MCF 10A (cell line): ENCODE measurements at regions not wholly inside any gene's neighbourhood (a gene's known extent, or its start where the extent isn't known, plus 50 kb on each side); places are given as distances from the start of the nearest gene placed in this dataset.

Experiments
- BruUV-seq: library from RNA; stranded (reverse); fragments of 400-500 nt; replicated peaks from 2 replicates; lab custom pipeline; 2021; lab: Mats Ljungman, UMichigan
- CTCF ChIA-PET: fragments of 300-600 bp; sonication (Branson Sonifier 250); formaldehyde crosslinking; extraction: SDS; loops from one replicate; lab custom pipeline; 2021; ENCODE audit warnings: antibody characterized with exemption, inconsistent platforms; lab: Yijun Ruan, JAX
- POLR2A ChIA-PET: fragments of 300-600, 350-650 bp; sonication (Branson Sonifier 250); formaldehyde crosslinking; extraction: SDS; loops from one replicate; lab custom pipeline; 2020; ENCODE audit warnings: antibody characterized with exemption, inconsistent platforms; lab: Yijun Ruan, JAX
- DNase-seq: peaks from one replicate; pipeline ENCODE4 v3.0.0-alpha.2; 2018; ENCODE audit not compliant: unreplicated experiment
- H3K27ac Mint-ChIP-seq: one replicate; pipeline ENCODE4 v1.8.0; 2022; ENCODE audit warnings: mild to moderate bottlenecking, low read depth, mixed read lengths; ENCODE audit not compliant: unreplicated experiment
- H3K27me3 Mint-ChIP-seq: one replicate; pipeline ENCODE4 v1.8.0; 2022; ENCODE audit warnings: mixed read lengths; ENCODE audit not compliant: insufficient read depth, unreplicated experiment
- H3K36me3 Mint-ChIP-seq: one replicate; pipeline ENCODE4 v1.8.0; 2022; ENCODE audit warnings: mild to moderate bottlenecking, moderate library complexity, mixed read lengths; ENCODE audit not compliant: insufficient read depth, unreplicated experiment
- H3K4me1 Mint-ChIP-seq: one replicate; pipeline ENCODE4 v1.8.0; 2022; ENCODE audit warnings: mixed read lengths; ENCODE audit not compliant: insufficient read depth, unreplicated experiment
- H3K4me3 Mint-ChIP-seq: one replicate; pipeline ENCODE4 v1.8.0; 2022; ENCODE audit warnings: mild to moderate bottlenecking, moderate library complexity, mixed read lengths; ENCODE audit not compliant: unreplicated experiment
- H3K9me3 Mint-ChIP-seq: one replicate; pipeline ENCODE4 v1.8.0; 2022; ENCODE audit warnings: mixed read lengths; ENCODE audit not compliant: unreplicated experiment
- CTCF ChIP-seq: fragments of 200-600 bp; IDR thresholded peaks from one replicate; pipeline ENCODE4 v1.8.0; 2022; ENCODE audit warnings: antibody characterized with exemption, mild to moderate bottlenecking; ENCODE audit not compliant: unreplicated experiment
- intact Hi-C: fragments of 100-400 bp; cut with micrococcal nuclease; formaldehyde crosslinking; loops from 2 replicates; pipeline ENCODE4 v1.14.1; 2022

GRCh38 chr2:238729261-238729935 is 118.5 kb upstream of the TWIST2 start:
- Mint-ChIP-seq H3K36me3 (no peaks in the 10 kb centered on the region), H3K27me3 (no peaks in the 10 kb centered on the region), H3K4me1 (peaks cover 42% of the 10 kb centered on the region), H3K4me3 (peak overlapping the region; percentile 28), H3K9me3 (no peaks in the 10 kb centered on the region), H3K27ac (peak overlapping the region; percentile 90)
- no TSS peak for BruUV-seq
- no peak for TF ChIP-seq CTCF
- CTCF ChIA-PET = interaction anchor here (0.7 to 2.6 kb wide), 5 partner anchors 9 to 119 kb away, joined by 3 to 18 read pairs (median 6); partner anchors contain the start of gene TWIST2
- intact Hi-C loops = loop anchor here (10.0 kb wide), 1 partner anchor 215 kb away; no protein-coding TSS in a partner anchor
- POLR2A ChIA-PET = interaction anchor here (0.7 to 3.5 kb wide), 15 partner anchors 9 to 439 kb away, joined by 3 to 40 read pairs (median 4); partner anchors contain the start of gene TWIST2
- DNase-seq = no peak

GRCh38 chr2:238730001-238730669 is 117.8 kb upstream of the TWIST2 start:
- peaks cover 42% of the 10 kb centered on the region for H3K4me1 Mint-ChIP-seq
- no peaks in the 10 kb centered on the region for H3K27me3 Mint-ChIP-seq
- peak overlapping the region; percentile 90 for H3K27ac Mint-ChIP-seq
- no peaks in the 10 kb centered on the region for H3K36me3 Mint-ChIP-seq
- DNase-seq = no peak
- H3K4me3 Mint-ChIP-seq = no peak overlapping the region
- POLR2A ChIA-PET = interaction anchor here (1.1 to 3.5 kb wide), 6 partner anchors 10 to 129 kb away, joined by 3 to 40 read pairs (median 10); no protein-coding TSS in a partner anchor
- no peak for TF ChIP-seq CTCF
- intact Hi-C loops = no loop called here
- no TSS peak for BruUV-seq
- H3K9me3 Mint-ChIP-seq = no peaks in the 10 kb centered on the region
- CTCF ChIA-PET = interaction anchor here (1.0 to 2.6 kb wide), 2 partner anchors 10 to 55 kb away, joined by 4 to 14 read pairs; no protein-coding TSS in a partner anchor

- DNase-seq = no peak
- Mint-ChIP-seq H3K4me1 (peaks cover 42% of the 10 kb centered on the region), H3K9me3 (no peaks in the 10 kb centered on the region), H3K27ac (no peak overlapping the region), H3K36me3 (no peaks in the 10 kb centered on the region), H3K27me3 (no peaks in the 10 kb centered on the region), H3K4me3 (no peak overlapping the region)
- TF ChIP-seq CTCF = no peak
- ChIA-PET POLR2A (no interaction called here), CTCF (interaction anchor here (0.6 kb wide), 1 partner anchor 125 kb away, joined by 3 read pairs; no protein-coding TSS in a partner anchor)
- BruUV-seq = no TSS peak
- intact Hi-C loops = no loop called here
These were observed 117.0 kb upstream of the TWIST2 start for GRCh38 chr2:238730881-238731280.

- no peak overlapping the region for H3K27ac Mint-ChIP-seq
- no peaks in the 10 kb centered on the region for H3K27me3 Mint-ChIP-seq
- H3K4me1 Mint-ChIP-seq = peaks cover 39% of the 10 kb centered on the region
- BruUV-seq = no TSS peak
- POLR2A ChIA-PET = interaction anchor here (0.8 to 2.5 kb wide), 4 partner anchors 12 to 234 kb away, joined by 3 to 9 read pairs (median 4); no protein-coding TSS in a partner anchor
- no peaks in the 10 kb centered on the region for H3K9me3 Mint-ChIP-seq
- intact Hi-C loops = no loop called here
- H3K4me3 Mint-ChIP-seq = peak overlapping the region; percentile 33
- no peak for TF ChIP-seq CTCF
- H3K36me3 Mint-ChIP-seq = no peaks in the 10 kb centered on the region
- peak; percentile 55 for DNase-seq
- CTCF ChIA-PET = interaction anchor here (0.6 to 1.0 kb wide), 3 partner anchors 95 to 214 kb away, joined by 3 to 5 read pairs (median 5); no protein-coding TSS in a partner anchor
These were observed 115.9 kb upstream of the TWIST2 start for GRCh38 chr2:238731961-238732360.
